HCT116 (cell line): ENCODE measurements at regions not wholly inside any gene's neighbourhood (a gene's known extent, or its start where the extent isn't known, plus 50 kb on each side); places are given as distances from the start of the nearest gene placed in this dataset.

ENCODE experiments used
- JUND ChIP-seq: IDR thresholded peaks from 2 replicates; pipeline ENCODE4 v1.6.1; 2012
- POLR2A ChIP-seq: IDR thresholded peaks from 2 replicates; pipeline ENCODE4 v1.7.0; 2011; ENCODE audit warnings: borderline replicate concordance; ENCODE audit not compliant: insufficient read depth, insufficient read length; ENCODE audit errors: extremely low read depth
- YY1 ChIP-seq: IDR thresholded peaks from 2 replicates; pipeline ENCODE4 v1.6.1; 2011; ENCODE audit warnings: low read length, low read depth, moderate library complexity, mild to moderate bottlenecking; ENCODE audit not compliant: insufficient replicate concordance; ENCODE audit errors: extremely low read depth
- ZNF274 ChIP-seq: fragments of 200-500 bp; sonication (Bioruptor generic); IDR thresholded peaks from 2 replicates; pipeline ENCODE4 v1.6.1; 2014; ENCODE audit warnings: mild to moderate bottlenecking, low read depth, low read length, inconsistent platforms
- TF ChIP-seq, protein P1 (sequence below), 3 experiments: fragments of 200-600 bp in 1 of 3; sonication (generic) in 1 of 3; IDR thresholded peaks in 2 of 3; conservative IDR thresholded peaks in 1 of 3; 2 replicates each; pipeline ENCODE4 v1.5.1; 2012 to 2017; ENCODE audit warnings: low read depth in 2 of 3, low read length in 2 of 3, antibody characterized with exemption in 1 of 3, borderline replicate concordance in 1 of 3, control low read depth in 1 of 3, mild to moderate bottlenecking in 1 of 3, mixed read lengths in 1 of 3, mixed run types in 1 of 3, moderate library complexity in 1 of 3; ENCODE audit not compliant: insufficient read depth in 1 of 3
- TF ChIP-seq, protein P2 (sequence below): IDR thresholded peaks from 2 replicates; pipeline ENCODE4 v1.6.1; 2012

DNA sequence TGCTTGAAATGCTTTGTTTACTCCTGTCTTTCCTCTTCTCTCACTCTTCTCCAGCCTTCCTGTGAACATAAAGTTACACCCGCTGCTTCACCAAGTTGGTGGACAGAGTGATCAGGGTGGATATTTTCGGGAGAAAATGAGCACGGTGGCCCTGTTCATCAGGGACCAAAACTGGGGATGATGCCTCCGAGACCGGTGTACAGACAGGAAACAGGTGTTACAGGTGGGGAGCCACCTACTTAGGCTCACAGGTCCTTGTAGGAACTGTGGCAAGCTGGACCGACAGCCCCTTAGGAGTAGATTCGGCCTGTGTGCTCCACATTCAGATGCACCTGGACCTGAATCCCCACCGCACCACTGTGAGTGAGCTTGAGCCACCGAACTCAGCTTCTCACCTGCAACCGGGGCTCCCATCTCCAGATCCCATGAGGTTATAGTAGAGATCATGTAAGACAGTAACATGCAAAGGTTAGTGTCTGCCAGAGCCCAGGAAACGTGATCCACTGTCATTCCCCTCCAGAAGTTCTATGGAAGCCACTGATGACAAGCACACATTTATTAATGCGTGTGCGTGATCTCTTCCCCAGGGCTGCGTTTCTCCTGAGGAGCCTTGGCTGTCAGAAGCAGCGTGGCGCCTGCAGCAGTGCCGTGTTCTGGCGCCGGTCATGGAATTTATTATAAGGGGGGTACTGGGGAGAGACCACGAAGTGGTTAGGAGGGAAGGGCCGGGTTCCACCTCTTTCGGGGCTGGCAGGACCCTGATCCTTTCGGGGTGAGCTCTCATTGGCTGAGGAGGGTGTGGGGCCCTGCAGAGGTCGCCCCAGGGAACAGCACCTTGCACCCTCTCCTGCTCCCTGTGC lies 94.2 kb downstream of the ERMARD start:
- TF ChIP-seq POLR2A (no peak), JUND (no peak), YY1 (no peak), ZNF274 (no peak)
- TF ChIP-seq, protein P1, sequence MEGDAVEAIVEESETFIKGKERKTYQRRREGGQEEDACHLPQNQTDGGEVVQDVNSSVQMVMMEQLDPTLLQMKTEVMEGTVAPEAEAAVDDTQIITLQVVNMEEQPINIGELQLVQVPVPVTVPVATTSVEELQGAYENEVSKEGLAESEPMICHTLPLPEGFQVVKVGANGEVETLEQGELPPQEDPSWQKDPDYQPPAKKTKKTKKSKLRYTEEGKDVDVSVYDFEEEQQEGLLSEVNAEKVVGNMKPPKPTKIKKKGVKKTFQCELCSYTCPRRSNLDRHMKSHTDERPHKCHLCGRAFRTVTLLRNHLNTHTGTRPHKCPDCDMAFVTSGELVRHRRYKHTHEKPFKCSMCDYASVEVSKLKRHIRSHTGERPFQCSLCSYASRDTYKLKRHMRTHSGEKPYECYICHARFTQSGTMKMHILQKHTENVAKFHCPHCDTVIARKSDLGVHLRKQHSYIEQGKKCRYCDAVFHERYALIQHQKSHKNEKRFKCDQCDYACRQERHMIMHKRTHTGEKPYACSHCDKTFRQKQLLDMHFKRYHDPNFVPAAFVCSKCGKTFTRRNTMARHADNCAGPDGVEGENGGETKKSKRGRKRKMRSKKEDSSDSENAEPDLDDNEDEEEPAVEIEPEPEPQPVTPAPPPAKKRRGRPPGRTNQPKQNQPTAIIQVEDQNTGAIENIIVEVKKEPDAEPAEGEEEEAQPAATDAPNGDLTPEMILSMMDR (IDR thresholded peaks at IDR 0.05 in 2 of 3, conservative IDR thresholded peaks at IDR 0.05 in 1 of 3; ENCODE audit: borderline replicate concordance in 1 of 3, insufficient read depth in 1 of 3, low read depth in 2 of 3, low read length in 2 of 3) = no peak
- TF ChIP-seq, protein P2, sequence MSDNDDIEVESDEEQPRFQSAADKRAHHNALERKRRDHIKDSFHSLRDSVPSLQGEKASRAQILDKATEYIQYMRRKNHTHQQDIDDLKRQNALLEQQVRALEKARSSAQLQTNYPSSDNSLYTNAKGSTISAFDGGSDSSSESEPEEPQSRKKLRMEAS = no peak
